H9 (cell line): ENCODE measurements at regions not wholly inside any gene's neighbourhood (a gene's known extent, or its start where the extent isn't known, plus 50 kb on each side); places are given as distances from the start of the nearest gene placed in this dataset.

Experiments
- DNase-seq: peaks from one replicate; pipeline ENCODE4 v3.0.0-alpha.2; 2017
- H2AFZ ChIP-seq: one replicate; pipeline ENCODE4 v1.6.1; 2013; ENCODE audit warnings: mild to moderate bottlenecking, low read length, control low read depth, moderate library complexity
- H2AK5ac ChIP-seq: 2 replicates; pipeline ENCODE4 v1.6.1; 2013; ENCODE audit warnings: low read length, control low read depth, mixed read lengths; ENCODE audit not compliant: insufficient read length
- H2BK120ac ChIP-seq: one replicate; pipeline ENCODE4 v1.6.1; 2013; ENCODE audit warnings: low read depth, mild to moderate bottlenecking, low read length, control low read depth, inconsistent platforms; ENCODE audit not compliant: poor library complexity, severe bottlenecking
- H2BK12ac ChIP-seq: 2 replicates; pipeline ENCODE4 v1.6.1; 2013; ENCODE audit warnings: low read length, control low read depth, mixed read lengths, low read depth; ENCODE audit not compliant: insufficient read length
- H2BK15ac ChIP-seq: 2 replicates; pipeline ENCODE4 v1.6.1; 2013; ENCODE audit warnings: low read depth, low read length, control low read depth
- H2BK20ac ChIP-seq: one replicate; pipeline ENCODE4 v1.6.1; 2013; ENCODE audit warnings: low read depth, mild to moderate bottlenecking, low read length, control low read depth, inconsistent platforms; ENCODE audit not compliant: poor library complexity, severe bottlenecking
- H2BK5ac ChIP-seq: 2 replicates; pipeline ENCODE4 v1.6.1; 2013; ENCODE audit warnings: low read length, control low read depth, mixed read lengths; ENCODE audit not compliant: insufficient read length
- H3K14ac ChIP-seq: 2 replicates; pipeline ENCODE4 v1.6.1; 2013; ENCODE audit warnings: low read length, control low read depth; ENCODE audit not compliant: insufficient read depth
- H3K18ac ChIP-seq: 2 replicates; pipeline ENCODE4 v1.6.1; 2013; ENCODE audit warnings: low read depth, mild to moderate bottlenecking, mixed read lengths, low read length, control low read depth; ENCODE audit not compliant: insufficient read length
- H3K23ac ChIP-seq: 2 replicates; pipeline ENCODE4 v1.6.1; 2013; ENCODE audit warnings: low read length, control low read depth, mixed read lengths, low read depth; ENCODE audit not compliant: insufficient read length
- H3K23me2 ChIP-seq: 2 replicates; pipeline ENCODE4 v1.6.1; 2013; ENCODE audit warnings: low read depth, mild to moderate bottlenecking, mixed read lengths, low read length, control low read depth; ENCODE audit not compliant: insufficient read length, poor library complexity, severe bottlenecking
- H3K27ac ChIP-seq: 2 replicates; pipeline ENCODE4 v1.5.1; 2013; ENCODE audit warnings: low read length, control low read depth, mixed read lengths, low read depth; ENCODE audit not compliant: insufficient read length
- H3K27me3 ChIP-seq: 2 replicates; pipeline ENCODE4 v1.6.1; 2013; ENCODE audit warnings: low read length, control low read depth, inconsistent platforms; ENCODE audit not compliant: insufficient read depth
- H3K4ac ChIP-seq: 2 replicates; pipeline ENCODE4 v1.6.1; 2013; ENCODE audit warnings: low read depth, mild to moderate bottlenecking, control low read depth, inconsistent platforms, low read length, moderate library complexity
- H3K4me1 ChIP-seq: 2 replicates; pipeline ENCODE4 v1.6.1; 2013; ENCODE audit warnings: low read length, control low read depth, inconsistent platforms; ENCODE audit not compliant: insufficient read depth
- H3K4me2 ChIP-seq: 2 replicates; pipeline ENCODE4 v1.6.1; 2013; ENCODE audit warnings: low read length, control low read depth, mixed read lengths; ENCODE audit not compliant: insufficient read length, insufficient read depth
- H3K56ac ChIP-seq: 2 replicates; pipeline ENCODE4 v1.6.1; 2013; ENCODE audit warnings: low read depth, mild to moderate bottlenecking, mixed read lengths, low read length, control low read depth; ENCODE audit not compliant: insufficient read length
- H3K79me1 ChIP-seq: 2 replicates; pipeline ENCODE4 v1.6.1; 2013; ENCODE audit warnings: low read depth, mild to moderate bottlenecking, moderate library complexity, low read length, control low read depth, inconsistent platforms; ENCODE audit not compliant: insufficient read depth, poor library complexity, severe bottlenecking
- H3K79me2 ChIP-seq: 2 replicates; pipeline ENCODE4 v1.6.1; 2013; ENCODE audit warnings: low read length, control low read depth, inconsistent platforms; ENCODE audit not compliant: insufficient read depth
- H3K9ac ChIP-seq: 2 replicates; pipeline ENCODE4 v1.6.1; 2013; ENCODE audit warnings: low read length, control low read depth, mixed read lengths; ENCODE audit not compliant: insufficient read length; ENCODE audit errors: extremely low read depth
- H3K9me3 ChIP-seq: one replicate; pipeline ENCODE4 v1.6.1; 2013; ENCODE audit warnings: low read depth, low read length, inconsistent platforms; ENCODE audit not compliant: control insufficient read depth
- H3T11ph ChIP-seq: one replicate; pipeline ENCODE4 v1.6.1; 2013; ENCODE audit warnings: mild to moderate bottlenecking, low read length, control low read depth, inconsistent platforms
- H4K20me1 ChIP-seq: one replicate; pipeline ENCODE4 v1.6.1; 2013; ENCODE audit not compliant: control insufficient read depth, insufficient read length, insufficient read depth
- H4K5ac ChIP-seq: 2 replicates; pipeline ENCODE4 v1.6.1; 2013; ENCODE audit warnings: low read depth, mild to moderate bottlenecking, mixed read lengths, low read length, control low read depth; ENCODE audit not compliant: insufficient read length
- H4K8ac ChIP-seq: replicated peaks from 2 replicates; pipeline ENCODE4 v1.6.1; 2013; ENCODE audit warnings: low read length, control low read depth, mixed read lengths, low read depth; ENCODE audit not compliant: insufficient read length
- H4K91ac ChIP-seq: 2 replicates; pipeline ENCODE4 v1.6.1; 2013; ENCODE audit warnings: low read depth, mild to moderate bottlenecking, moderate library complexity, mixed read lengths, low read length, control low read depth; ENCODE audit not compliant: insufficient read length
- H3K27ac Mint-ChIP-seq, 3 experiments: 2 replicates in 2 of 3; 3 replicates in 1 of 3; pipeline ENCODE4 v1.8.0; 2020 to 2021; ENCODE audit warnings: mixed read lengths in 3 of 3, mild to moderate bottlenecking in 1 of 3, moderate library complexity in 1 of 3
- H3K27me3 Mint-ChIP-seq: 2 replicates; pipeline ENCODE4 v1.8.0; 2021; ENCODE audit warnings: low read depth, mild to moderate bottlenecking, moderate library complexity, mixed read lengths
- H3K36me3 Mint-ChIP-seq, 3 experiments: 2 replicates in 2 of 3; 3 replicates in 1 of 3; pipeline ENCODE4 v1.8.0; 2020 to 2021; ENCODE audit warnings: low read depth in 3 of 3, mixed read lengths in 3 of 3; ENCODE audit not compliant: insufficient read depth in 1 of 3
- H3K4me1 Mint-ChIP-seq, 2 experiments: 2 replicates each; pipeline ENCODE4 v1.8.0; 2020; ENCODE audit warnings: mixed read lengths in 2 of 2
- H3K4me3 Mint-ChIP-seq, 2 experiments: 2 replicates in 1 of 2; 3 replicates in 1 of 2; pipeline ENCODE4 v1.8.0; 2020 to 2021; ENCODE audit warnings: mild to moderate bottlenecking in 2 of 2, mixed read lengths in 2 of 2, moderate library complexity in 1 of 2
- H3K9me3 Mint-ChIP-seq, 2 experiments: 2 replicates in 1 of 2; 3 replicates in 1 of 2; pipeline ENCODE4 v1.8.0; 2020; ENCODE audit warnings: mild to moderate bottlenecking in 2 of 2, mixed read lengths in 2 of 2, moderate library complexity in 1 of 2
- CTCF ChIP-seq: fragments of 200-600 bp; sonication (generic); conservative IDR thresholded peaks from 3 replicates; pipeline ENCODE4 v1.8.0; 2021; ENCODE audit warnings: antibody characterized with exemption, mild to moderate bottlenecking
- WGBS: extraction: QIAGEN DNeasy Blood & Tissue Kit; methylation state at CpG from one replicate; pipeline ENCODE4 v1.1.7; 2013; ENCODE audit warnings: missing lambda C conversion rate, low lambda C conversion rate, mixed read lengths; ENCODE audit not compliant: insufficient read length; ENCODE audit errors: extremely low coverage; 5-methylcytosine and 5-hydroxymethylcytosine counted together

DNA sequence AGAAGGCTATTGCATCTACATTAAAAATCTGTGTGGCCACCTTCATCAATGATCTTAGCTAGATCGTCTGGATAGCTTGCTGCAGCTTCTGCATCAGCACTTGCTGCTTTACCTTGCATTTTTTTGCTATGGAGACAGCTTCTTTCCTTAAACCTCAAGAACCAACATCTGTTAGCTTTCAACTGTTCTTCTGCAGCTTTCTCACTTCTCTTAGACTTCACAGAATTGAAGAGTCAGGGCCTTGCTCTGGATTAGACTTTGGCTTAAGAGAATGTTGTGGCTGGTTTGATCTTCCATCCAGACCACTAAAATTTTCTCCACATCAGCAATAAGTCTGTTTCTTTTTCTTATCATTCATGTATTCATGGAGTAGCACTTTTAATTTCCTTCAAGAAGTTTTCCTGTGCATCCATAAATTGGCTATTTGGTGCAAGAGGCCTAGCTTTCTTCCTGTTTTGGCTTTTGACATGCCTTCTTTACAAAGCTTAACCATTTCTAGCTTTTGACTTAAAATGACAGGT is 54.4 kb upstream of the MAP4K4 start:
- TF ChIP-seq CTCF, result no peak
- Histone ChIP-seq H2AFZ (no peak overlapping the region), H2BK15ac (no peak overlapping the region), H3K79me2 (no peaks in the 10 kb centered on the region), H3T11ph (no peak overlapping the region), H3K56ac (no peak overlapping the region), H4K91ac (no peak overlapping the region), H3K27me3 (no peaks in the 10 kb centered on the region), H3K9ac (no peak overlapping the region), H3K9me3 (no peaks in the 10 kb centered on the region), H3K4me2 (no peak overlapping the region), H3K18ac (no peak overlapping the region), H2BK120ac (no peak overlapping the region), H3K79me1 (no peaks in the 10 kb centered on the region), H3K23ac (no peak overlapping the region), H2AK5ac (no peak overlapping the region), H4K8ac (no peak overlapping the region), H2BK5ac (no peak overlapping the region), H4K5ac (no peak overlapping the region), H3K4me1 (no peaks in the 10 kb centered on the region), H3K14ac (no peak overlapping the region), H2BK12ac (no peak overlapping the region), H3K27ac (no peak overlapping the region), H4K20me1 (no peaks in the 10 kb centered on the region), H2BK20ac (no peak overlapping the region), H3K4ac (no peak overlapping the region), H3K23me2 (no peaks in the 10 kb centered on the region)
- peaks cover 2 to 3% of the 10 kb centered on the region in 2 experiments; a peak in 3 of 5 replicates for H3K9me3 Mint-ChIP-seq
- H3K4me1 Mint-ChIP-seq, result no peaks in the 10 kb centered on the region
- H3K36me3 Mint-ChIP-seq, result peaks cover 0 to 5% (median 0%) of the 10 kb centered on the region in 3 experiments; a peak in 2 of 7 replicates
- no peak overlapping the region for H3K4me3 Mint-ChIP-seq
- no CpG with 5 or more reads among the region's 1 CpG for WGBS
- H3K27me3 Mint-ChIP-seq, result no peaks in the 10 kb centered on the region
- H3K27ac Mint-ChIP-seq, result no peak overlapping the region
- no peak for DNase-seq
